GM19239 (cell line): ENCODE measurements at regions not wholly inside any gene's neighbourhood (a gene's known extent, or its start where the extent isn't known, plus 50 kb on each side); places are given as distances from the start of the nearest gene placed in this dataset.

ENCODE experiments used
- DNase-seq: peaks from one replicate; pipeline ENCODE4 v3.0.0; 2011; ENCODE audit warnings: low spot score; ENCODE audit not compliant: insufficient read length
- FAIRE-seq: peaks from 2 replicates; lab custom pipeline; 2011; peaks lifted over from hg19 to GRCh38; lab: Jason Lieb, UNC

DNA sequence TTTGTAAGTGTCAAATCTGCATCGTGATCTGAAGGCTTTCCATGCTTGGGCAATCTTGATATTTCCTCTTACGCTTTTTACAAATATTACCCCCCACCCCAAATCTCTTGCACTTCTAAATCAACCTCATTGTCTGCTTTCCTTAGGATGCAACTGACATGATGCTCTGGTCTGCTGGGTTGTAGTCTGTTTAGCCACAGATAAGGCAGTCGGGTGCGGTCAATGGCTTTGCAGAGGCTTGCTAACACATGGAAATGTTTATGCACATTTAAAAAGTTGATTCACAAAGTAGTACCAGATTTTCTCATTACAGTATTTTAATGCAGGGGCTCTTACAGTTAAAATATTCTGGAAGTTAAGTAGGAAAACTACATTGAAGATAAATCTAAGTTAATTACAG, 172.5 kb downstream of the BAMBI start:
- FAIRE-seq (no peak), DNase-seq (no peak)

DNA sequence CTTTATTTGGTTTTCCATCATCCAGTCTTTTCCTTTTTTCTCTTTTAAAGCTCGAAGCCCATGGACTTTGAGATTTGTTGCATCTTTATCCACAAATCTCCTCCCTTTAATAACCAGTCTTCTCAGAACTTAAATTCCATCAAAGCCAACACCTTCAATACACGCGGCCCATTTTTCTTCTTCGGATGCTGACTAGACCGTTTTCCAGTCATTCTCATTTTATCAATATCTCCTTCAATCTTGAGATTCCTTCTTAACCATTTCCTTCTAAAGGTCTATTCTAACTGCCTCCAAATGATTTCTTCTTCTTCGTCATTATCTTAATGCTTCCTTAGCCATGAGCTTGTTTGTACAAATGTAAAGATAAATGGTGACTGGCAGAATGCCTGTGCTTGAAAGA, 173.5 kb downstream of the BAMBI start:
- FAIRE-seq = no peak
- DNase-seq = no peak

DNA sequence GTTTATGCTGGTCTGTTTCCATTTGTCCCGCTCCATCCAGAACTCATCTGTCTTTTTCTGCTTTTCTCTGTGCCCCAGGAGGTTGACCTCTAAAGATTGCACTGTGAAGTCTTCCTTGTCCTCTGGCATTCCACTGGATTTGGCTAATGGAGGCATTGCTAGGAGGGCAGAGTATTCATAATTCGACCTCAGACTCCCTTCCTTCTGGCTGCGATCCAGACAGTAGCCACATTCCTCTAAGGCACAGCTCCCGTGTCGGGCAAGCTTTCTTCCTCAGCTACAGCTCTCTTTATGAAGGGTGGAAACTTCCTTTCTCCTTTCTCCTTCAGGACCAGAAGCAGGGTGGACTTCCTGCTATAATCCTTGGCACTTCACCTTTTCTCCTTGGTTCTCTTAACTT, 175.9 kb downstream of the BAMBI start:
- FAIRE-seq (no peak), DNase-seq (no peak)

DNA sequence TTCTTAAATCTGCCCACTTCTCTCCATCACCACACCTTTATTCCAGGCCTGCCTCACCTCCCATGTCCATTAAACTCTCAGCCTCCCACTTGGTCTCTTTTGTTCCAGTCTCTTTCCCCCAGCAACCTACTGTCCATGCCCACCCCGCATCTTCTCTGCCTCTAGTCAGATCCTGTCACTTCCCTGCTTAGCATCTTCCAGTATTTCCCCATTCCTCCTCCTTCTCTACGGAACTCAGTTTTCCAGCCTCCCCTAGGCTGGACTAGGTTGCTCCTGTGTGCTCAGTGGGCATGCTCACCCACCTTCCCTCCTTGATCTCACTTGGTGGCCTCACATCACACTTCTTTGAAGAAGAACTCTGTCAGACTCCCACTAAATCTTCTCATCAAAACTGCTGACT, 179.8 kb downstream of the BAMBI start:
- no peak for DNase-seq
- no peak for FAIRE-seq

DNA sequence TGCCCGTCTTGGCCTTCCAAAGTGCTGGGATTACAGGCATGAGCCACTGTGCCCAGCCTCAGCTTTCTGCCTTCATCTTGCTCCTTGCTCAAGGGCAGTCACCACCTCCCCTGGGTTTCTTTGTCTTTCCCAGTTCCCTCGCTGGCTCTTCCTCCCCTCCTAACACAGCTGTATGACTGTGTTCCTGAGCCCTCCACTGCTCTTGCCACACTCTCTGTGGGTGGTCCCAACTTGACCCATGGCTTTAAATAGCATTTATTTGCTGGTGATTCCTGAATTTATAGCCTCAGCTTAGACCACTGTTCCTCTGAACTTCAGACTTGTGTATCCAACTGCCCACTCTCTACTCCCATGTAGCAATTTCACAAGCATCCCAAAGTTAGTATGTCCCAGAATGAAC, 181.3 kb downstream of the BAMBI start:
- DNase-seq = no peak
- FAIRE-seq = no peak

DNA sequence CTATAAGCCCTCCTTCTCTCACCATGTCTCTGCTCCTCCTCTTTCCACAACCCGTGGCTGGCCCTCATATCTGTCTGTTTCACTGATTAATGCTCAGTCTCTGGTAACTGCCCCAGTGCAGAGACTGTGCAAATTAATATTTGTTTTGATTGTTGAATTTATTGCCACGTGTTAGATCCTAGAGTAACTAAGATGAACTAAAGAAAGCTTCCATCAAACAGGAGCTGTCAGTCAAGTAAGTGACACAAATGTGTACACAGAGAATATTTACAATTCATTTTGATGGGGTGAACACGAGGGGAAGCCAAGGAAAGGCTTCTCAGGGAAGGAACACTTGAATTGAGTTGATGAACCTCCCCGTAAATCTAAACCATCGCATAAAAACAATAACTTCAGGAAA, 182.5 kb downstream of the BAMBI start:
- DNase-seq = no peak
- FAIRE-seq = no peak

DNA sequence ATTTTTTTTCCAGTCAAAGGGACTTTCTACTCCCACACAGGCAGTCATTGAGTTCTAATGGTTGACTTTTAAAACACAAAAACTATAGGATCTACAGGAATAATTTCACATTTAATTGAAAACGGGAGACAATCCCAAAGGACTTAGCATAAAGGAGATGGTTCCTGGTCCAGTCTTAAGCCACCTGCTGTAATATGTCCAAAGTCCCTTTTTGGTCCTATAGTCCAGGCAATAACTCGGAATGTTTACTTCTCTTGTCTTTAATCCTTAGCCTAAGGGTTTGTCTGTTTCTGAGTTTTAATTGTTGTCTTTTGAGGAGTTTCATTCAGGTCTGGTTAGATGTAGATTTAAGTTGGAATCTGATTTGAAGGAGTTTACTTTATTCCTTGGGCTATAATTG, 184.9 kb downstream of the BAMBI start:
- FAIRE-seq (no peak), DNase-seq (no peak)

DNA sequence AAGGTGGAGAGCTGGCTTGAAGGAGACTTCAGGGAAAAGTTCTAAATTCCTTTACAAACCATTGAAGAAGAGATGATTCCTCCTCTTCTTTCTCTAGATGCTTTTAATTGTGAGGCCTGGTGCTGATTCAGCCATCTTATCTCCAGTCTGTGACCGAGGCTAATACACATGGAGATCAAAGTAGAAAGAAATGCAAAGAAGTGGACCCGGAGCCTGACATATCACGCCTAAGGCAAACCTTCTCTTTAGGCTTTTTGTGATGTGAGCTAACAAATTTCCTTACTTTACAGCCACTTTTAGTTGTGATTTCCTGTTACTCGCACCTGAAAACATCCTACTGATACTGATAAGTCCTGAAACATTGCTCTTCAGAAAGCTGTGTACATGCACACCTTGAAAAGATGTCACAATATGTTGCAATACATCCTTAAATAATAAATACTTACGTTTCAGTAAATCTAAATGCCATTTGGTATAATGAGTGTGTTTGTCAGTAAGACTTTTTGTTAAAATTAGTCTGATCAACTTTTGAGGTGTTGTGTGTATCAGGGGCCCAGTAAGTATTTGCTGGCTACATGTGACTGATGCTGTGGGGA, 192.4 kb downstream of the BAMBI start:
- FAIRE-seq (no peak), DNase-seq (no peak)

DNA sequence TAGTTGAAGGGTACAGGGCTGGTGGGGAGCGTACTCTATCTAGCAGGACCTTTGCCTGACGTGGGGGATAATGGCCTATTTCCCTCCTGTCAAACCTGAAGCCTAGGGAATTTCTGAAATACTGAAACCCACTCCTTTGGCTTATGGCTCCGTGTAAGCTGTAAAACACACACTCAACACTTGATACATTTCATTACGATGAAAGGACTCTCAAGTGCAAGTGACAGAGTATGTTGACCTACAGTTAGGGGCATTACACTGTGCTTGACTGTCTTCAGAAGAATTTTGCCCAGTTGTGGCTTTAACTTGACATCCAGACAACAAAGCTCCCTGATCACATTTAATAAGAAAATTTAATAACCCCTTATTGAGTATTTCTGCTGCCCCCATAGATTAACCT, 194.3 kb downstream of the BAMBI start:
- FAIRE-seq (no peak), DNase-seq (no peak)

DNA sequence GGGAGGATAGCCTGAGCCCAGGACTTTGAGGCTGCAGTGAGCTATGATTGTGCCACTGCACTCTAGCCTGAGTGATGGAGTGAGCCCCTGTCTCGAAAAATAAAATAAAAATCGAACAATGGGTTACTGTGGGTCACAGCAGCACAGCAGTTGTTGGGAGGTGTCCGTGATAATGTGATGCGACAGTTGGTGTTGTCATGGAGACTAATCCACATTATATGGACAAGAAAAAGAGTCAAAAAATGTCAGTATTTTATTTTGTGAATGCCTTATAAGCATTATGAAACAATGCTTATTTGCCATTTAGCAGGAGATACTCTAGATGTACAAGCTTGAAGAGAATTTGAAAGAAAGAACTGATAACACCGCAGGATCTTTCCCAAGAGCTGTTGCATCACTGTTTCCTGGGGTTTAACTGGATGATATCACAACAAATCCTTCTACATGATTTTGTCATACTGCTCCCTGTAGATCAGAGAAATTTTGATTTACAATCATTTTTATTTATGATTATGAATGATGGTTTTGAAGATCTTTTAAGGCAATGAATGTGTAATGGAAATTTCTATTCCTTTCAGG, 195.4 kb downstream of the BAMBI start:
- DNase-seq = no peak
- FAIRE-seq = no peak

DNA sequence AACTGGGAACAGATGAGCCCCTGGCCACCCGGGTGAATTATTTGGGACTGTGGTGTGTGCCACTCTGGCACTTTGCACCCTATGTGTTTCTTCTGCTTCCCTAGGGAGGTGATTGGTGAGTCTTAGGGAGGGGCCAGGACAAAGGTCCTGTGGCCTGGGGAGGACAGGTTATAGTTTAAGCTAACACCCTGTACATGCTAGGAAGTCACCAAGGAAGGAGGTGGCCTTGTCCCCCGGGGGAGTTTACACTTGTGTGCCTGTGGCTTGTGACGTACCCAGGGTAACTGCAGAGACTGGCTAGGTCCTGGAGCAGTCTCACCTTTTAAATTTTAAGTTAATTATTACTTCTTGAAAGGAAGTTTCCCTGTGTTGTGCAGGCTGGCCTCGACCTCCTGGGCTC, 196.2 kb downstream of the BAMBI start:
- DNase-seq = no peak
- FAIRE-seq = no peak

DNA sequence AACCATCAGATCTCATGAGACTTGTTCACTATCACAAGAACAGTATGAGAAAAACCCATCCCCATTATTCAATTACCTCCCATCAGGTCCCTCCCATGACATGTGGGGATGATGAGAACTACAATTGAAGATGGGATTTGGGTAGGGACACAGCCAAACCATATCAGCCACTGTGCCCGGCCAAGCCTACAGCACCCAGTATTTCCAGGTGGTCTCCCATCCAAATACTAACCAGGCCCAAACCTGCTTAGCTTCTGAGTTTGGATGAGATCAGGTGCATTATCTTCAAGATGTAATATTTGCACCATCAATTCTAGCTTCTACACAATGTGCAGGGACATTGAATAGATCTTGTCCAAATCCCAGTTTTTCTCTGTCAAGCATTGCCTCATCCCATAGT, 196.9 kb downstream of the BAMBI start:
- FAIRE-seq (no peak), DNase-seq (no peak)

DNA sequence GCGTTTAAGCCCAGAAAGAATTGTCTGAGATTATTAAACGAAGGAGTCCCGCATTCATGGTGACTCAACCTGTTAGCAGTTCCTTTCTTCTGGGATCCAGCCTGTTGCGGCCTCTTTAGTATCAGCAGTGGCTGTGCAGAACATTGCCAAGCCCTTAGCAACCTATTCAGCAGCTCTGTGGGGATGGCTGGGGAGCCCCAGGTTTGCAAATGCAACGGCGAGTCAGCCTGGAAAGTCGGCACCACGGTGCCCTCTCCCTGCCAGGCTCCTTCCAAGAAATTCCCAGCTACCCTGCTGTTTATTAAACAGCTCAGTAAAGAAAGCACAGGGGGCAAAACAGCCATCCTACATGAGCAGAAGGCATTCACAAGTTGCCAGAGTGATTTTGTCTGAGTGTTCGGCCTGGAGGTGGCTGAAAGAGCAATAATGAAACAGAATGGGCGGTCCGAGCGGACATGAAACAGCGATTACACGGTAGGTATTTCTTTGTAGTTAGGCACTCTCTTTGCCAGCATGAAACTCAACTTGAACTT, 198.3 kb downstream of the BAMBI start:
- DNase-seq = no peak
- FAIRE-seq = no peak

DNA sequence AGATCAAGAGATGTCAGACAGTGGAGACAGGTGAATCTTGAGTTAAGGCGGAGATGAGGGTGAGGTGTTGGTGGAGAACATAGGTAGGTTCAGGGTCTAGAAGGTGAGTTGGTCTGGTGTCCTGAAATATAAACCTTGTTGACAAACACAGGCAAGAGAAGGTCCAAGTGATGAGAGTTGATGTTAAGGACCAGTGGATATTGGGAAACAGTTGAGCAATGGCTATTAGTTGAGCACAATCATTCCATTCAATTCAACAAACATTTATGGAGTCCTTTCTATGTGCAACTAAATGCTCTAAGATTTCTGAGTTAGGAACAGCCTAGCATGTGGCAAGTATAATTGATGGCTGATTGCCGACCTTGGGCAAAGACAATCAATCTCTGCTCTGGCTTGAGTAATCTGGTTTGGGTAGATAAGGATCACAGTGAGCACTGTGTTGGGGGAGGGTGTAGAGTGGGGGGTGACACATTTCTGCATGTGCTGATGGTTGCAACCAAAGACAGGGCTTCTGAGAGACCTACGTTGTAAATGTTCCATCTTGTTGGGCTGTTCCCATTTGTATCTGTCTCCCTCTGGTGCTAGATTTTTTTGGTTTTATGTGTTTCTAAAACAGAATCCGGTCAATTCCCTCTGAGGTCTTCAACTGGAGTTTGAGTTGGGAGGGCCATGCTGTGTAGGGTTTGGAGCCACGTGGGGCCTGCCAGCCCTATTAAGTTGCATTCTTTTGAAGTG, 201.1 kb downstream of the BAMBI start:
- no peak for DNase-seq
- no peak for FAIRE-seq

DNA sequence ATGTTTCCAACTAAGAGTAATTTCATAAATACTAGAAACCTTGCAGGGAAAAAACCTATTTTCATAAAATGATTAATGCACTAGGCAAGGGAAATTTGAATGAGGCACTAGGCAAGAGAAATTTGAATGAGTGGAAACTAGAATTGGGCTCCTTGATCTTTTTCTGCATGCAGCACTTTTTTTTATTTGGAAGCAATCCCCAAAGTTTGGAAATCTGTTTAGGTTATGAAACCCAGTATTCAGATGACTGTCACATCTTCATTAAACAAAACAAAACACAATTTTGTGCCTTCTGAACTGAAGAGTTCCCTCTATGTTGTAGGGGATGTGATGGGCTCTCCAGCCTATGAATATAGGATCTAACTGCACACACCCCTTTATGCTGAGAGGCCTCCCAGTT, 201.9 kb downstream of the BAMBI start:
- no peak for DNase-seq
- no peak for FAIRE-seq

DNA sequence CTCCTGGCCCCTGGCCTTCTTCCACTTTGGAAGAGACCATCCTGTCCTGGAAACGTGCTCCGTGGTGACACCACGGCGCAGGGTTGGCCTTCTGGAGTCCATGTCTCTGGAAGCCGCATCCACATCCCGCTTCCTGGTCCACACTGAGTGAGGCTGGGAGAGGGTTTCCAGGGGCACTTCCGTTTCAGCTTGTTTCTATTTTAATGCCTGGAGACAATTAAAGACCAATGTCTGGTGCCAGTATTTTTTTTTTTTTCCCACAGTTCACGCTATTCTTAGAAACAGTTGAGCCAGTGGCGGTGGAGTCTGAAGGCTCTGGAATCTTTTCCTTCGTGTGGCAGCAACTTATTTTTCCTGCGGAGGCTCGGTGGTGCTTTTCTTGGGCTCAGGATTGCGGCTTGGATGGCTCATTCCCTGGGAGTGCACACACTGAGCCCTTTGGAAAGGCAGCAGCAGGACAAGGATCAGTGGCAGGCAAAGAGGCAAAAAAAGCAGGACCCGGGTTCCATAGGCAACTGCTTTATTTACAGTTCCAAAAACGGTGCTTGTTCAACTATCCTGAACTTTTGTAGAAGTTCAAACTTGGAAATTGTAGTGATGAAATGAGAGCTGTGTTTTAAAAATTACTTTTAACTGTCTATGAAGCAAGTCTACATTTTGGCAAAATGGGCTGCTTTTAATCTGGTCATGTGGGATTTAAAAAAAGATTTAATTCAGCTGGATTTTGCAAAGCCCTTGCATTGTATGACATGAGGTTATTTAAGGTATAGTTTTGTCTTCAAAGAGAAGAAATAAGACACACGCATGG, 202.8 kb downstream of the BAMBI start:
- DNase-seq (no peak), FAIRE-seq (no peak)

DNA sequence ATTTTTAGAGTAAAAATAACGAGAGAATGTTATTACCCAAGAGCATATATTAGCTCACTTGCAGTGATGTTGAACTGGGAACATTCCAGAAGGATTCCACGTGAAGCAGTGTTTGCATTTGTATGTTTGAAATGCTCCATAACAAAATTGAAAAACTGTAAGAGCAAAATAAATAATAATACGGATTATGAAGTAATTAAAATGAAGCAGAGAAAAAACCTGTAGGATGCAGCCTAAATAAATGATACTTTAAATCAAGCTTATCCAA, 203.3 kb downstream of the BAMBI start:
- DNase-seq (no peak), FAIRE-seq (no peak)

DNA sequence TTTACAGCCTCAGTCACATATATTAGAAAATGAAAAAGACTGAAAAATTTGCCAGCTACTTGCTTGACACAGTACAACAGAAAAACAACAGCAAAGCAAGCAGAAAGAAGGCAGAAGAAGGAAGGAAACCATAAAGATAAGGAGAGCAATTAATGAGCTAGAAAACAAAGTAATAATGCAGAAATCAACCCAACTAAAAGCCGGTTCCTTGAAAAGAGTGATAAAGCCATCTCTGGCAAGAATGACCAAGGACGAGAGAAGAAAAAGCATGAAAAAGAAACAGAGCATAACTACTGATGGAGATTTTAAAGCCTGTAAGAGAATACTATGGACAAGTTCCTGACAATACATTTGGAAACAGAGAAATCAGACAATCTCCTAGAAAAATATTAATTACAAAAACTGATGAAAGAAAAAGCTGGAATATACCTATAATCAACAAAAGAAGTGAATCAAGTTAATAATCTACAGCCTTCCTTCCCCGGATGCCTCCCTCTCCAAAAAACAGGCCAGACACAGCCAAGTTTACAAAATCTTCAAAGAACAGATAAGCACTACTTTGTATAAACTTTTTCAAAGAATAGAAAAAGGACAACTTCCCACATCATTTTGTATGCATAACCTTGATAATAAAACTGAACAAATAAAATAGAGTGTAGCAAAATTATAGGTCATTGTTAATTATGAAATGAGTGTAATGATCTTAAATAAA, 204.0 kb downstream of the BAMBI start:
- no peak for FAIRE-seq
- DNase-seq = no peak

DNA sequence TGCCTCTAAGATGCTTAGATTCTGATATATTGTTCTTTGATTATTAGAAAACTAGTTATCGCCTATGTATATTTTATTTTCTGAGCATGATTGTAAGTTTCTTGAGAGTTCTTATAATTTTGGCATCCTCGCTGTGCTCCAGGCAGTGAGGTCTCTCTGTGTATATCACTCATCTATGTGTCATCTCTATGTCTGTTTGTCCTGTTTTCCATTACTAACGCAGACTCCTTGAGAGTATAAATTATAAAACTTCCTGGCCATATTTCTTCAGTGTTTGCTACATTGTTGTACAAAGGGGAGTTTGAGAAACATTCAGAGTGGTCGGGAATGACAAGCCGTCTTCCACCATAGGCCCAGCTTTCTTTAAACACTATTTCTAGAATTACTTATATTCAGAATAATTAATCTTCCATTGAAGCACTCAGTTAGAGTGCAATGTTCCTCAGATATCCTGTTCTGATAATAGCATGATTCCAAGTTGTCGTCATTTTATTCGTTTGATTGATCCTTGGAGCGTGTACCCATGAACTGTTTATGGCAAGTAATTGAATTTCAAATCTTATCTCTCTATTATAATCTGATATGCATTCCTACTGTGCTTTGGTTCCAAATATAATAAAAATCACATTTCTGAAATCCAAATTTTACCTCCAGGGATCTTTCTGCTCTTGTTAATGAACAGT, 206.6 kb downstream of the BAMBI start:
- DNase-seq (no peak), FAIRE-seq (no peak)
